Central memory CD4-positive, alpha-beta T cell (primary cell): ENCODE measurements at regions not wholly inside any gene's neighbourhood (a gene's known extent, or its start where the extent isn't known, plus 50 kb on each side); places are given as distances from the start of the nearest gene placed in this dataset.
"Not testable (repeated sequence)": the region's sequence is repeated elsewhere in the genome, so short reads cannot be mapped to it uniquely, and the experiment has no call there.

Source experiments
- DNase-seq: peaks from one replicate; pipeline ENCODE4 v3.0.0; 2022

- no peak for DNase-seq
Observed at GRCh38 chr4:187839765-187840164, 155.8 kb upstream of the ZFP42 start.

DNA sequence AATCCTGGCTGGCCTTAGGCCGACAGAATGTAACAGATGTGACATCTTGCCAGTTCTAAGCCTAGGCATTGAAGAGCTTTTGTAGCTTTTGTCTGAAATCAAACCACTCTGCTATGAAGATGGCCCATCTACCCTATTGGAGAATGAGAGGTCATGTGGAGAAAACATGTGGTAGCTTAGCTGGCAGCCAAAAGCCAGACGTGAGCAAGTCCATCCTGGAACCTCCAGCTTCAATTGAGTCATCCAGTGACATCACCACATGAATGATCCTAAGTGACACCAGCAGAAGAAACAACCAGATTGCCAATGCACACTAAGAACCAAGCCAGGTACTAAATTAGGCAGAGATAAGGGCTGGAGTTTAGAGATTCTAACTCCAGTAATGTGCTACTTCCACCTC lies 154.8 kb upstream of the ZFP42 start:
- no peak for DNase-seq

DNA sequence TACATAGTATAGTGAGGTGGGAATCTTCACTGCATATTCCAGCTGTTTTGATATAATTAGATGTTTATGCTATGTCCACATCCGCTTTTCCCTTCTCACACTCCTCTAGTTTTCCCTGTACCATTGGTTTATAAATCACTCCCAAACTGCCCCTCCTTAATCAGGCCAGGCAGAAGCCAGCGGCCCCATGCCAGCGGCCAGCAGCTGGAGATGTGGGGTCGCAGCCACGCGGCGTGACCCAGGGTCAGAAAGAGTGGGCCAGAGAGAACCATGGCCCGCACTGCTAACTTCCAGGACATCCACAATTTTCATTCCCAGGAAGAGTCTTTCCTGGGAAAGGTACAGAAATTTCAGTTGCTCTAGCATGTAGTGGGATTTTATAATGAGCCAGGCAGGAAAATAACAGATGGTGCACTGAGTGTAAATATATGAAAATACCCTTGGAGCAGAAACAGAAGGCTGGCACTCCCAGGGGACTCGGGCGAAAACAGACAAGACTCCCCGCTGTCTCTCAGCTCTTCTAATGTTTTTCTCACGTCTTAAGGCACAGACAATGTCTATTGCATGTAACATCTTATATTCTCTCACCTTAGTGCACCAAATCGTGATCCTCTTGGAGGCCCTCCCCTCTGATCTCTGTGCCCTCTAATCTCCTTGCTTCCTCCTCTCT lies 145.9 kb upstream of the ZFP42 start:
- no peak for DNase-seq

DNA sequence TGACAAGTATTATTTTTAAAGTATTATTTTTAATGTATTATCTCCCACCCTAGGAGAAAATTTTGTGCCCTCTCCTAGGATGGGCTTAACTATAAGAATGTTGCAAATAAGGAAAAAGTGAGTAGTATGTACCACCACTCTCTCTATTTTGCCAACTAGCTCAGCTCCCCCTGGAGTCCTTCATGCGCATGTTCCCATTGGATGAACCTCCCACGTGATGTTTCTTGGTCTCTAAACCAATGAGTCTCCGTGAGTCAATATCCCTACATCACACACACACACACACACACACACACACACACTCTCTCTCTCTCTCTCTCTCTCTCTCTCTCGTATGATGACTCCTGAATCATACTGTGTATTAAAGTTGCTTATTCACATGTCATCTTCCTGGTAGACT lies 129.7 kb upstream of the ZFP42 start:
- DNase-seq = no peak

- DNase-seq = no peak
Observed at GRCh38 chr4:187883049-187883448, 112.5 kb upstream of the ZFP42 start.

DNA sequence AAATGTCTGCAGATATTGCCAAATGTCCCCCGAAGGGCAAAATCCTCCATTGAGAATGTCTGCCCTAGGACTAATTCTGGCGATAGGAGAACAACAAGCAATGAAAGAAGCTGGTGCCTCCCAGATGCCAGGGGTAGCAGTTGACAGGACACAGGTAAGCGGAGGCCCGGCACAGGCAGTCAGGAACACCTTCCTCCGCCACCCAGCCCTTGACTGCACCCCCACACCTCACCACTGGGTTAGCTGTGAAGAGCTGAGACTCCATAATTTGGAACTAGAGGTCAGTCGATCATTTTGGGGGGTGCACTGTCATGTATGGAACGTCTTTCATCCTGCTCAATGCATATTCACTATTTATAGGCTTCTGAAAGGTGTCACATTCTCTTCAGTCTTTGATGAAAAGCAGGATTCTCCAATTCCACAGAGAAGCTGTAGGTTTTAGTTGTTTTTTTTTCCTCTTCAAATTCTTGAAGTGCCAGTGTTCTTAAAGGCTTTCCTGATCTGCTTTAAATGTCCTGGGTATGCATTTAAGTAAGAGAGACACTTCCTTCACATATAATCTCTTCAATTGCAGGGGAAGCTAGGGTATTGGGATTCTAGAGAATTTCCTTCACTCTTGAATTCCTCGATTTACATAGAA lies 111.6 kb upstream of the ZFP42 start:
- DNase-seq = no peak

GRCh38 chr4:187887906-187888305 lies 107.7 kb upstream of the ZFP42 start:
- no peak for DNase-seq

GRCh38 chr4:187889651-187890050 lies 105.9 kb upstream of the ZFP42 start:
- no peak for DNase-seq

DNA sequence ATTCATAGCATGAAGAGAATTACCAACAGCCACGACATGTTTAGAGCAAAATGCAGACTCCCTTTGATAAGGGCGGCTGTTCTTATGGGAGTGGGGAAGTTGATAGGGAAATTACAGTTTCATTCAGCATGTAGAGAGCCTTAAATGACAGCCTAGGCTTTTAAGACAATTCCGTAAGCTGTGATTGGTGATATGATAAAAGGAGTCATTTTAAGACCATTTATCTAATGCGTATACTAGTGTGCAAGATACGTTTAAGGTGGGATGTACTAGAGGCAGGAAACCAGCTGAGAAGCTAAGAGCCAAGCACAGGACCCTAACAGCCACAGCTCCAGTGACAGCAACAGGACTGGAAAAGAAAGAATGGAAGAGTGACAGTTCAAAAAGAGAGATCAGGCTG lies 102.2 kb upstream of the ZFP42 start:
- DNase-seq = no peak

GRCh38 chr4:187903106-187903505 lies 92.5 kb upstream of the ZFP42 start:
- DNase-seq = no peak

GRCh38 chr4:187903700-187904099 lies 91.9 kb upstream of the ZFP42 start:
- DNase-seq = no peak

DNA sequence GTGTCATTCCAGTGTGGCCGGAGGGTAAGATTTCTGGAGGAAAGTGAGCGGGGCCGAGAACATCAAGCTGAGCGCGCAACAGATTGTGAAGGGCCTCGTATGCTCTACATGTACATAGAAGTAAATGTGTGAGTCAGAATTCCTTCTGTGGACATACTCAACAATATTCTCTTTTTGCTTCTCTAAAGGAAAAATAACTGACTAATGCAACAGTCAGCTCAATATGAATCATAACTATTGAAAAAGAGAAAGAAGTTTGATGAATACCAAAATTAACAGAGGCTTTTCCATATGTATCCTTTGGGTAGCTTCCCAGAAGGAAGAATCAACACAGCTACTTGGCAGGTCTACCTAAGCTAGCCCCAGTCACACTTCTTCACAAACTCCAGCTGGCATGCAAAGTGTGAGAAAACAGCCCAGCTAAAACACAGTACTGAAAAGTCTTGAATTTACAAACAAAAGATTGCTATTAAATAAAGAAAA lies 87.5 kb upstream of the ZFP42 start:
- no peak for DNase-seq

DNA sequence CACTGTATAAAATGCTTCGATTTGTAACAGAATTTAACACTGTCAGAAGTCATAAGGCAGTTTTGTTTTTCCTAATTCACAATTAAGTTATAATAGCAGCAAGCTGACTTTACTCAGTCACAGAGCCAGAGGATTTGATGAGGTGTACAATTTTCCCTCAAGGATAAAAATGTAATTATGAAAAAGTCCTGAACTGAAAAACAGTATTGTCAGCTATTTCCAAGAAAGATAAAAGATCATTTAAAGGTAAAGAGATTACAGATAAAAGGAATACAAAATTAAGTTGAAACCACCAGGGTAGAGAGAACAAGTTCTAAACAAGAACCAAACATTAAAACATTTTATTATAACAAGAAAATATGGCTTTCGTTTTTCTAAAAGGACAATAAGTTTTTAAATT lies 86.8 kb upstream of the ZFP42 start:
- DNase-seq = no peak

DNA sequence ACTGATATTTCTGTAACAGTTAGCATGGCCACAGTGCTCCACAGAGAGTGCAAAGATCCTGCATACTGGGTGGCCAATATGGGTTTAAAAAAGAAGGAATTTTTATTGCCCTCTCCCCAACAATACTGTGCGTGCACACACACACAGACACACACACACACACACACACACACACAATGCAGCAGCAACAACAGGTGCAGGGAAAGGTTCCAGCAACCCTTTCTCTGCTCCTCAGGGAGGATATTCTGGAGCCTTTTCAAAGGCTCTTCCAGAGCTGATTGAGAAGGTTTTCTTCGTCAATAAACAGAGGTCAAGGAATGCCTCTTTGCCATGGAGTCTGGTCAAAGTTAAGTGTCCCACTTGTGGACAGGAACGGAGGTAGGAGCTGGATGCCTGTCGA lies 84.8 kb upstream of the ZFP42 start:
- no peak for DNase-seq

DNA sequence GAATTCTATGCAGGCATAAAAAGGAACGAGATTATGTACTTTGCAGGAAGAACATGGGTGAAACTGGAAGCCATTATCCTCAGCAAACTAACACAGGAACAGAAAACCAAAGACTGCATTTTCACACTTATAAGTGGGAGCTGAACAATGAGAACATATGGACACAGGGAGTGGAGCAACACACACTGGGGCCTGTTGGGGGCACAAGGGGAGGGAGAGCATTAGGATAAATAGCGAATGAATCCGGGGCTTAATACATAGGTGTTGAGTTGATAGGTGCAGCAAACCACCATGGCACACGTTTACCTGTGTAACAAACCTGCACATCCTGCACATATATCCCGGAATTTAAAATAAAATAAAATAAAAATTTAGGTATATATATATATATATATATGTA lies 80.2 kb upstream of the ZFP42 start:
- DNase-seq = not testable (repeated sequence)

- DNase-seq = no peak
Observed at GRCh38 chr4:187919966-187920365, 75.6 kb upstream of the ZFP42 start.

GRCh38 chr4:187921946-187922623 lies 73.5 kb upstream of the ZFP42 start:
- DNase-seq = no peak

DNA sequence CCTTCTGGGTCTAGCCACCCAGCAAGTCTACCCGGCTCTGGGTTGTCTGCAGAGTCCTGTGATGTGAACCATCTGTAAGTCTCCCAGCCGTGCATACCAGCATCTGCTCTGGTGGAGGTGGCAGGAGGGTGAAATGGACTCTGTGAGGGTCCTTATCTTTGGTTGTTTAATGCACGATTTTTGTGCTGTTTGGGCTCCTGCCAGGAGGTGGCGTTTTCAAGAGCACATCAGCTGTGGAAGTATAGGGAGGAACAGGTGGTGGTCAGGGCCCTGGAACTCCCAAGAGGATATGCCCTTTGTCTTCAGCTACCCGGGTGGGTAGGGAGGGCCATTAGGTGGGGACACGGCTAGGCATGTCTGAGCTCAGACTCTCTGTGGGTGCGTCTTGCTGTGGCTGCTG lies 66.5 kb upstream of the ZFP42 start:
- no peak for DNase-seq

DNA sequence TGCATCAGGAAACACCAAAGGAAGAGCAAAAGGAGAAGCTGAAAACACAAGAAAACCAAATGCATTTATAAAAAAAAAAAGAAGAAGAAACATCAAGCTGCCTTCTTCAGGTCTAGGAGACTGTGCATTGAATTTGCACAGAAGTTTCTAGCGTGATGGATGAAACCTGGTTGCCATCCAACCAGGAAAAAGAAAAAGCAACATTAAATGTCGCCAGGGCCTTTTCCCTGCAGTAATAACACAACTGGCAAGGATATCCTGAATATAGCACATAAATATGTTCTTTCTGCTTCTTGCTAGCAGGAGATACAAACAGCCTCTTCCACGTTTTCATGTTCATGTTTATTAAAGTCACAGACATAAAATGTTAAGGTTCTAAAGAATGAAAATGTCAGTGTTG lies 60.8 kb upstream of the ZFP42 start:
- DNase-seq = no peak

DNA sequence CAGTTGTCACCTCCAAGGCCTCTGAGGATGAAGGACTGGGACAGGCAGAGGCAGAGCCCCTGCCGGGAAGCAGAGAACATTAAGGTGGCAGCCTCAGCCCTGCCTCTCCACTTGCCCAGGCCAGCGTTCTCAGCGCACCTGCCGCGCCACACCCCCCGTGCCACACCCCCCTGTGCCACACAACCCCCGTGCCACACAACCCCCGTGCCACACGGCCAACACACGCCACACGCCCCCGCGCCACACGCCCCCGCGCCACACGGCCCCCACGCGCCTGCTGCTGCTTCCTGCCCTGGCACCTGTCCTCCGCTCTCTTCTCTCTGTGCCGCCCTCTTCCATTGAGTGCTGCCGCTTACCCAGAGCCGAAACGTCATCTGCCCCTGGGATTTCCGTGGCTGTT lies 58.0 kb upstream of the ZFP42 start:
- DNase-seq = no peak

GRCh38 chr4:187940299-187940698 lies 55.3 kb upstream of the ZFP42 start:
- DNase-seq = no peak

GRCh38 chr4:187942968-187943367 lies 52.6 kb upstream of the ZFP42 start:
- no peak for DNase-seq

DNA sequence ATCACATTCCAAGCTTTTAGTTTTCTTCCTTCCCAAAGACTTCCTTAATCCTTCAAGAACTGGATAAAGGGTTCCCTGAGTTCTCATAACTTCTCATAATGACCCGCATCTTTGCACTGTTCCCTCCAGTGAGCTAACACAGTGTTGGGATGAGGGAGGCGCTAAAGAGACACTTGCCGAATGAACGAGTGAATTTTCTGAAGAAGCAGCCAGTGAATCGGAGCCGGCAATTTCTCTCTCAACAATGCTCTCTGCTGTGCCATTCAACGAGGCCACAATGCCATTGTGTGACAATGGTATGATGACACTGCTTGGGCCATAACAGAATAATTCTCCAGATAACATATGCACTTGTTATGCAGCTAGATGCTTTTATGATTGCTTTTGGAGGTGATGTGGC lies 51.4 kb upstream of the ZFP42 start:
- DNase-seq = no peak
